ENCODE measurements at regions not wholly inside any gene's neighbourhood (a gene's known extent, or its start where the extent isn't known, plus 50 kb on each side); places are given as distances from the start of the nearest gene placed in this dataset.
"Not testable (repeated sequence)": the region's sequence is repeated elsewhere in the genome, so short reads cannot be mapped to it uniquely, and the experiment has no call there.

DNA sequence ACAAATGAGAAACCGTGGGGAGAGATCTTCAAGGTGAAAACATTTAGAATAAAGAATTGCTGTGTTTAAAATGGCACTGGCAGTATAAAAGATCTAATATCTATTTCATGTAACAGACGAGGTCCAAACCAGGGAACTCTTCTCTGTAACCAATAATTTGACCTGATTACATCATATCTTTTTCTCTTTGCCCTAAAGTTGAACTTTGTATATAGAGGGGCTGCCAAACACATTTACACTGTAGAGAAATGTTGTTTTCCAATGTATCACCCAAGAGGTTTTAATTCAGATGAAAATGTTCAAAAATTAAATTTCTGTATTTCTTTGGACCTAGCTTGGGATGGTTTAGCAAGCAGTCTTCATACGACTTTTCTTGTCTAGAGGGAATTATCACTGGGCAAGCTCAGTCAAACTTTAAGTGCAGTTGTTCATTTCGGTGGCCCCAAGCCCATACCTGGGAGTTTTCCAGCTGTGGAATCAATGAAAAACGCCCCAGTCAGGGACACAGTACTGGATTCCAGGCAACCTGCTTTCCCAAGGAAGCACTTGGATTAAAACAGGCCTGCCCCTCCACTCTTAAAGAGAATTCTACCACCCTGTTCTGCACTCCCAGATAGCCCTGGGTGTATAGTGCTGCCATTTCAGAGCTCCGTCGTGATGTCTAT is 208.5 kb upstream of the FN1 start:
- DNase-seq, result no peak

DNA sequence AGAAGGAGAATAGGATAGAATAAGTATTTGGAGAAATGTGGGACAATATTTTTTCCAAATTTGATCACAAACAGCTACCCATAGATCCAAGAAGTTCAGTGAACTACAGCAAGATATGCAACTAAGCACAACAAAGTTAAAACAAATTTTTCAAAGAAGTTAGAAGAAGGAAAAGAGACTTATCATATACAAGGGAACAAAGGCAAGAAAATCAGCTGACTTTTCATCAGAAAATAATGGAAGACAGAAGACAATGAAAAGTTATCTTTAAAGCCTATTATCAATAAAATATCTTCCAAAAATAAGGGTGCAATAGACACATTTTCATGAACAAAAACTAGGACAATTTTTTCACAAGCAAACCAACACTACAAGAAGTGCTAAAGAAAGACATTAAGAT is 202.8 kb upstream of the FN1 start:
- no peak for DNase-seq

DNA sequence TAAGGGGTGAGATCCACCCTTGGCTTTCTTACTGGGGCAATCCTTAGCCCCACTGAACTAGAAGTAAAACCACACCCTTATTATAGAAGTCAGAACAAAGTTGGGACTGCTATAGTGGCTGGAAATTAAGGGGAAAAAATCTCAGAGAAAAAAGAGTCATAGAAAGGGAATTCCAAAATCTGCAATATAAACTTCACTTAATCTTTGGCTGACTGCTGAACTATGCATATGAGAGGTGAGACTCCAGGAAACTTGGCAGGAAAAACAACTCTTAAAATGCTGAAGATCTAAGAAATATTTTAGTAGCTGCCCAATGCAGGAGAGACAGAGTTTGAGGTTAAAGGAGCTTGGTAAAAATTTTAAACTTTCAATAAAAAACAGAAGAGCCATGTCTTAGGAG is 201.8 kb upstream of the FN1 start:
- no peak for DNase-seq

DNA sequence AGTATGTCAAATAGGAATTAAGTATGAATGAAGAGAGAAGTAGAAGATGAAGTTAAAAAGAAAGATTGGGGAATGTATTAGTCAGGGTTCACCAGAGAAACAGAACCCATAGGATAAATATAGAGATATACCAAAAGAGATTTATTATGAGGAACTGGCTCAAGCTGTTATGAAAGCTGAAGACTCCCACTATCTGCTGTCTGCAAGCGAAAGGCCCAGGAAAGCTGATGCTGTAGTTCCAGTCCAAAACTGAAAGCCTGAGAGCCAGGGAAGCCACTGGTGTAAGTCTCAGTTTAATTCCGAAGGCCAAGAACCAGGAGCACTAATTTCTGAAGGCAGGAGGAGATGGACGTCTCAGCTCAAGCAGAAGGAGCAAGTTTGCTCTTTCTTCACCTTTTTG is 200.9 kb upstream of the FN1 start:
- DNase-seq, result no peak

DNA sequence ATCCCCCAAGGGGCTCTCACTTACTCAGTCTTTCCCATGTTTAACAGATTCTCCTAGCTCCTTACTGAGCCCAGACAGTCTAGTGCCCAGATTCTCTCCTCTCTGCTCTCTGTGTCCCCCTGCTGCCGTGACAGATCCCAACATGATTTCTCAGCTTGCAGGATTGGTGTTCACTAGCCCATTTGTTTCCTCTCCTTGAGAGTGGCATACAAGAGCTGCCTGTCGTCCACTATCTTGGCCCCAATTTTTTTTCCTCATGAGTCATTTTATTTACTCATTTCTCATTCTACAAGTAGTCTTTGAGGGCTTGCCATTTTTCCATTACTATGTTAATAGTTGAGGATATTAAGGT is 199.9 kb upstream of the FN1 start:
- no peak for DNase-seq

DNA sequence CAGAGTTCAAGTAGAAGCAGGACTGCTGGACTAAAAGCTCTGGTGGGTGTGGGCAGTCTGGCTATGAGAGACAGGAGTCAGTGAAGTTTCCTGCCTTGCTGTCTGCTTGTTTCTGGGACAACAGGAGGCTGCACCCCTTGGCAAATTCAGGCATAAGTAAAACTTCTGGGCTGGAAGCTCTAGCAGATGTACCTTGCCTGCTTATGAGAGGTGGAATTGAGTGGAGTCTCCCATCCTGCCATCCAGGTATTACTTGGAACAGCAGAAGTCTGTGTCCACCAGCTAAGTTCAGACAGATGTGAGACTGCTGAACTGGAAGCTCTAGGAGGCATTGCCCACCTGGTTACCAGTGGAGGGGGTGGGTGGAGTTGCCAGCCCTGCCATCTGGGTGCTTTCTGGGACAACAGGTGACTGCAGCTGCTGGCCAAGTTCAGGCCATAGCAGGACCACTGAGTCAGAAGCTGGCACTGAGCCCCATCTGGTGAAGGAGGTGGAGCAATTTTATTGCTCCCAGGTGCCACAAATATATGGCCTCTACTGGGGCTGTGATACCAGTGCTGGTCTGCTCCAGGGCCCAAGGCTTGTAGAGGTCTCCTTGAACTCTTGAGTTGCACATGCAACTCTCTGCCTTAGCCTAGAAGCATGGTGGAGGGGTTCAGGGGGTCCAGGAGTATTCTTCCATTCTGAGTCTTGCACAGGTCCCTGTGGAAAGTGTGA is 199.4 kb upstream of the FN1 start:
- DNase-seq, result no peak

DNA sequence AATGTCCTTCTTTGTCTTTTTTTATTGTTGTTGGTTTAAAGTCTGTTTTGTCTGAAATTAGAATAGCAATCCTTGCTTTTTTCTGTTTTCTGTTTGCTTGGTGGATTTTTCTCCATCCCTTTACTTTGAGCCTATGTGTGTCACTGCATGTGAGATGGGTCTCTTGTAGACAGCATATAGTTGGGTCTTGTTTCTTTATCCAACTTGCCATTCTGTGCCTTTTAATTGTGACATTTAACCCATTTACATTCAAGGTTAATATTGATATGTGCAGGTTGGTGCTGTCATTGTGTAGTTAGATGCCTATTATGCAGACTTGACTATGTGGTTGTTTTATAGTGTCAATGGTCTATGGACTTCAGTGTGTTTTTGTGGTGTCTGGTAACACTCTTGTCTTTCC is 197.5 kb upstream of the FN1 start:
- DNase-seq, result no peak

DNA sequence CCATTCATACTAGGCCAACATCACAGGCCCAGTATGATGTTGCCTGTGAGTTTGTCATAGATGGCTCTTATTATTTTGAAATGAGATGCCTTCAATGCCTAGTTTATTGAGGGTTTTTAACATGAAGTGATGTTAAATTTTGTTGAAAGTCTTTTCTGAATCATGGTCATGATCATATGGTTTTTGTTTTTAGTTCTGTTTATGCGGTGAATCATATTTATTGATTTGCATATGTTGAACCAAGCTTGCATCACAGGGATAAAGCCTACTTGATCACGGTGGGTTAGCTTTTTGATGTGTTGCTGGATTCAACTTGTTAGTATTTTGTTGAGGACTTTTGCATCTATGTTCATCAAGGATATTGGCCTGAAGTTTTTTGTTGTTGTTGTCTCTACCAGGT is 195.8 kb upstream of the FN1 start:
- DNase-seq, result no peak

DNA sequence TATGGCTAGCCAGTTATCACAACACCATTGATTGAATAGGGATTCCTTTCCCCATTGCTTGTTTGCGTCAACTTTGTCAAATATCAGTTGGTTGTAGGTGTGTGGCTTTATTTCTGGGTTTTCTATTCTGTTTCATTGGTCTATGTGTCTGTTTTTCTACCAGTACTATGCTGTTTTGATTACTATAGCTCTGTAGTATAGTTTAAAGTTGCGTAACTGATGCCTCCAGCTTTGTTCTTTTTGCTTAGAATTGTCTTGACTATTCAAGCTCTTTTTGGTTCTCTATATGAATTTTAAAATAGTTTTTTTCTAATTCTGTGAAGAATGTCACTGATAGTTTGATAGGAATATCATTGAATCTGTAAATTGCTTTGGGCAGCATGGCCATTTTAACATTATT is 194.9 kb upstream of the FN1 start:
- not testable (repeated sequence) for DNase-seq

DNA sequence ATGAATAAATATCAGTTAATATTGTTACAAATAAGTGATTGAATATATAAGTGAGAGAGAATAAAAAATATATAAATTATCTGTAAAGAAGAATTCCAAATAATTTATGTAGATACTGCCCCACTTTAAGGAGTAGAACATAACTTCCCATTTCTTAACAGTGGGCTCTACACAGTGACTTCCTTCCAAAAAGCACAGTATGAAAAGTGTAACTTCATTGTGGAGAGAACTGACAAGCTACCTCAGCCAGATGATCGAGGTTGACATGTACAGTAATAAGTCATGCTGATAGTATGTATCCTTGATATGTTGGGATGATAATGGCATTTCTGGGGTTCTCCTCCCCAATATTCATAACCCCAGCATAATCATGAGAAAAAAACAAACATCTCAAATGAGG is 191.9 kb upstream of the FN1 start:
- DNase-seq, result no peak

DNA sequence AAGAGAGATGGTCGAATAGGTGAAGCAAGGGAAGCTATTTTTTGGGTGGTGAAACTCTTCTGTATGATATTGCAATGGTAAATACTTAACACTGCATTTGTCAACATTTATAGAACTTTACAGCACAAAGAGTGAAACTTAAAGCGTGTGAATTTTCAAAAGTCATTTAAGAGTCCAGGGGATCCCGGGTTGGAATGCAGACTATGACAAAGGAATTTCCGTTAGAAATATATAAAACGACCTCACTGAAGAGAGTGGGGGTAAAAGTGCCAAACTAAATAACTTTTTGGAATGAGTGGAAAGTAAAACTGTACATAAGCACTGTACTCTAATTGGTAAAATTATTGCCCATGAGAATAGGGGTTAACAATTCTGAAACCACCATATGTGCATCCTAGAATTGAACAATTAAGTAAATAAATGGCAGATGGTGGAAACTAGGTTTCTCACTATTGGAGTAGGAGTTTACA is 191.0 kb upstream of the FN1 start:
- no peak for DNase-seq

DNA sequence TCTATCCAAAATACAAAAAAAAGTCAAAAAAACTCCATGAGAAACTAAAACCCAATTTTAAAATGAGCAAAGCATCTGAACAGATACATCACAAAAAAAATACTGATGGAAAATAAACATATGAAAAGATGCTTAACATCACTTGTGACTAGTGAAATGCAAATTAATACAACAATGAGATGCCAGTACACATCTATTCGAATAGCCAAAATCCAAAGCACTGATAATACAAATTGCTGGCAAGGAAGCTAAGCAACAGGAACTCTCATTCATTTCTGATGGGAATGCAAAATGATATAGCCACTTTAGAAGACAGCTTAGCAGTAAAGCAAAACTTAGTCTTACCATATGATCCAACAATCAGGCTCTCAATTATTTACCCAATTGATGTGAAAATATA is 190.2 kb upstream of the FN1 start:
- DNase-seq, result no peak

DNA sequence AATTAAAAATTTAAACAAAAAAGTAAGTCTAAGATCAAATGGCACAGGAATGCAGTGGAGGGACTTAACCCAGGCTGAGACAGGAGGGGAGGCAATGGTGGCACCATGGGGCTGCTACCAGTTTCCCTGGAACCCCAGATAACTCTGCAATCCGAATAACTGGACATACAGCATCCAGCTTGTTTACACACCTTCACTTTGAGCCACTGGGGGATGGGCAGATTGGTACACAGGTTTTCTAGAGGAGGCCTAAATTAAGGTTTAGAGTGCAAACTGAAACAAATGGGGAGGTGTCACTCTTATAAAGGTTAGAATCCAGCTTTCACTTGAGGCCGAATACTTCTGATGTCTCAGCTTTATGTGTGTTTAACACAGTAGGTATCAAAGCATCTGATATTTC is 189.3 kb upstream of the FN1 start:
- no peak for DNase-seq

DNA sequence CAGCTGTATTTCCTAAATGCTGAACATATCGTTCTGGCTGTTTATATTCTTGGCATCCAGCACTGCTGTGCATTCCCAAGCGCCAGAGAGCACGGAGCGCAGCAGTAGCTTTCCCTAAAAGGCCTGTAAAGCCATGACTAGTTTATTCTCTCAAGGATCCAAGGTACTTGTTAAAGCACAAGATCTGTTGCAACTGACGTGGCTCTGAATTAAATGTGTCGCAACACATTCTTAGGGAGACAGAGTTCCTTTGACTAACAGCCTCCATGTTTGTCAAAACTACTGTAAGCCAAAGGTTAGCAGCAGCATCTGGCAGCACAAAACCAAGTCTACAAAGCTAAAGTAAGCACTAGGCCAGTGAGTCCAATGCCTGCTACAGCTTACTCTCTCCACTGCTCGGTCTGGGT is 188.6 kb upstream of the FN1 start:
- DNase-seq, result no peak

DNA sequence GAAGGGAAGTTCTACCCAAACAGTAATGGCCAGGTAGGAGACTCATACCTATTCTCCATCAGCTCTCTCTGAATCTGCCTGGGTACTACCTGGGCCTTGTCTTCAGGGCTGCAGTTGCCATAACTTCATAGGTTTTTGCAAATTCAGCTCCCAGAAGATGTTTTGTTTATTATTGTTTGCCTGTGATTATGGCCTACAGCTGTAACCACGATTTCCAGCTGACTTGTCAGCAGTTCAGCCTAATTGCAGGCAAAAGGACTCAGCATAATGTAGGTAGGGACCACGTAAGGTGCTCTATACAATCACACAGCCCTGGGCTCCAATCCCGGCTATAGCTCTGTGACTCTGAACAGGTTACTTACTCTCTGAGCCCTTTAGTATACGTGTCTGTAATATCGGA is 187.0 kb upstream of the FN1 start:
- no peak for DNase-seq

DNA sequence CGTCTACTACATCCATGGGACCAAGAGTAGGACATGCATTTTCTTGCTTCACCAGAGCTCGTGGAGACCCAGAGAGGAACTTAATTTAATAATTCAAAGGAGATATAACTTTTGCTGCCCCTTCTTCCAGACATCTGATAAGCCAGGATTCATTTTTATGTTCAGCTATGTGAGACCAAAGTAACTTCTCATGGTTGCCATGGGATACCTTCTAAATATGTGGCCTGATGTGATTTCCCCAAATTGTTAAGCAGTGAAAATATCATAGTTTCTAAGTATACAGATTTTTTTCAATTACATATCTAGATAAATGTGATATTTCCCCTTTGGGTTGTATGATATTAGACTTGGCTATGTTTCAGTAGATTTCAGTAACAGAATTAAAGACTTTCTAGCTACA is 185.5 kb upstream of the FN1 start:
- no peak for DNase-seq

DNA sequence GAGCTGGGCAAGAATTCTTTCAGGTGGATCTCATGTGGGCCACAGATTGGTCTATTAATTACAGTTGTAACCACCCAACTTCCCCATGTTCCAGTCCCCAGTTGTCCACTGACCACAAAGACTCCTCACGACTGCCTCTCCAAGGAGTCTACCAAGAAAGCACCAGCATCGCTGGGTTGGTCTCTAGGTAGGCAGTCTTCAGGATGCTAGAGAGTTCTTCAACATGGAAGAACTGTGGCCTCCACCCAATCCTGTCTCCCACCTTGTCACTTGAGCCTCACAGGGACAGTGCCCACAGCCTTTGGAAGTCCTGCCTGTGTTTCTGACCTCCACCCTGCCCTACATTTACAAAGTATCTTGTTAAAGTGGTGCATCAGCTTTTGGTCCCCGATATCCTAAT is 184.7 kb upstream of the FN1 start:
- DNase-seq, result no peak

DNA sequence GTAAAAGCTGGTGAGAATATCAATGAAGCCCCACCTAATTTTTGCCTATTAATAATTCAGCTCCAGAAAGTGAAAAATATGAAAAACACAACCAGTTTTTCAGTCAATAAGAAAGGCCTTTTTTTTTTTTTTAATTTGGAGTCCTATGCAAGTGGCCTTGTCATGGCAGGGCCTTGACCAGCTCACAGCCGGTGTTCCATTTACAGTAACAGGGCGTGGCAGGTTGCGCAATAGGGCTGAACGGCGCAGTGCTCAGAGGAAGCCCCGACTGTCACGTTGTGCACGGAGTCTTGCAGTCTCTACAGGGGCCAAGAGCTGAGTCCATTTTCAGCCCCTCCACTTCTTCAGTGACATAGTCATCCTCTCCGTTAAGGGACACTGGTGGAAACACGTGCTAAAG is 184.1 kb upstream of the FN1 start:
- DNase-seq, result no peak

DNA sequence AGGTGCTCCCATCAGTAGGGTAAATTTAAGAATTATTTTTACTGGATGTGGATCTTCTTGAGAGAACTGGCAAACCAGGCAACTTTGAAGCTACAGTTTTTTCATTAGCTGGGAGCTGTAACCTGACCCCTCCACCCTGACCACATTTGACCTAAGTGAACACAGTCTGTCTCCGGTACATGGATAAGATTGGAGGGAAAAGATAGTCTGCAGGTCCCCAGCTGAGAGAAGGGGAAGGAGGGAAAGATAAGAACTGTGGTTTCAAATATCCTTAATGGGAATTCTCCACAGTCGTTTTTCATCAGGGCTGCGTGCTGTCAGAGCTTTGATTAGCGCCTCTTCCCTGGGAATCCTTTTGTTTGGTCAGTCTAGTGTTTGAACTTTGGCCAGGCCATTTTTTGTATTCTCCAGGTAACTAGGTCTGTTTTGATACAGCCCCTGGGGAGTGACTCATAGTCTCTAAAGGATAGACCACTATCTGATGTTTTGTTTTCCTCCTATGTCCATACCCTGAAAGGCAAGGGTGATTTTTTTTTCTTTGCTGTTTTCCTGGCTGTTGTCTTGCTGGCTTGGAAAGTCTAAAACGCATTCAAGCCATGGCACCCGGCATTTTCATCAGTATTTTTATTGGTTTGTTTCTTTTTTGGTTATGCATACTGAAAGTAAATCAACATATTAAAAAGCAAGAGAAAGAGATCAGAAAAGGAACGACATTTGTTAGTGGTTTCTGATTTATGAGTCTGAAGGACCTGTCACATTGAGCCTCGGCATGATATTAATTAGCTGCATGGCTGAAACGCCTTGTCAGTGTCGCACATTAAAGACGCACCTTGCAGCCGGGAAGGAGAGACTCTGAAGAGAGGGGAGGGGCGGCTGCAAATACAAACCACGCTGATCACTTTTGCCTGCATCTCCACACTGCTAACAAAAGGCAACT is 183.4 kb upstream of the FN1 start:
- no peak for DNase-seq

DNA sequence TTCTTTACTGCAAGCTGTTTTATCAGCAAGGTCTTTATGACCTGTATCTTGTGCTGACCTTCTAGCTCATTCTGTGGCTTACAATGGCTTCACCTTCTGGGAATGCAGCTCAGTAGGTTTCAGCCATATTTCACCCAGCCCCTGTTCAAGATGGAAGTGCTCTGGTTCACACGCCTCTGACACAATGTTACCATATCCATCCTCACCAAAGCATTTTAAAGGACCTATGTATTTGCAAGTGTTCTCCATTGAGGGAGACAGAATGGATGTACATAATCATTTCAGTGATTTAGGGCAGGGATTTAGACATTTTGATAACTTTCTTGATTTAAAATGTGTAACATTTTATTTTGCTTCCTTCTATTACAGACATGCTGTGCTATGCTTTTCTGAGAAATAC is 182.3 kb upstream of the FN1 start:
- no peak for DNase-seq

DNA sequence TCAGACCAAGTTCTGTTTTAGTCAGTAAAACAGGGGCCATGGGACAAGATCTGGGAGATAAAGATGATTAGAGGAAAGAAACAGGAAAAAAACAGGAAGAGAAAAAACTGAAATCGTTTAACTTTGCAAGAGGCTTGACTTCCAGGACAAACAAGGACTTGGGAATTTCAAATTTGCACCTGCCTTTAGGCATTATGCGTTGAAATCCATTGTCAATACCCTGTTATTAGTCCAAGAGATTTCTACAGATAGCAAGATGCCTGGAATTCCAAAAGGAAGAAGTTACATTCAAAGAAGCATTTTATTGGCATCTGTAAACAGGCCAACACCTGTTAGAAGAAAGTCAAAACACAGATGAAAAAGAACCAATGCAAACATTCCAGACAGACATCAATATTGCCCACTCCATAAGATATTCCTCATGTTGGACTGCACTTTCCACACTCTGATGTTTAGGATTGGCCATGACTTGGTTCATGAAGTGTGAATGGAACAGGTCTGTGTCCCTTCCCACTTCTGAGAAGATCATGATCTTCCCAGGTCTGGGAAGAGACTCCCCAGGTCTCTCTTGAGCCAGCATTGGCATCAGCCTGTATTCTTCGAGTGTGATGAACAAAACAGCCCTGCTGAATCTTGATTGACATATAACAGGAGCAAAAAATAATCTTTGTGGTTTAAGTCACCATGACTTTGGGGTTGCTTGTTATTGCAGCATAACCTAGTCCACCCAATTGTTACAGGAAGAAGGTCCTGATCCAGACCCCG is 181.4 kb upstream of the FN1 start:
- no peak for DNase-seq

DNA sequence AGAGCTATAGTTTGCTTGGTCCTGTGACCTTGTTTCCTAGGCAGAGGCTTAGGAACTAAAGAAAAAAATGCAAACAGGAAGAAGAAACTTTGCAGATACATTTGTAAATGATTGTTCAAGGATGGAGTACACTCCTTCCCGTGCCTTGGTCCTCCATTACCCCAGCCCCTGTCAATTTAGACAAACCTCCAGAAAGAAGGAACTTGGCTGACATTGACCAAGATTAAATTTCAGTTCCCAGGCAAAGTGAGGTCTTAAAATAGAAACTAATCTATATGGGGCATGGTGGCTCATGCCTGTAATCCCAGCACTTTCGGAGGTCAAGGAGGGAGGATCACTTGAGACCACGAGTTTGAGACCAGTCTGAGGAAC is 179.9 kb upstream of the FN1 start:
- DNase-seq, result no peak

DNA sequence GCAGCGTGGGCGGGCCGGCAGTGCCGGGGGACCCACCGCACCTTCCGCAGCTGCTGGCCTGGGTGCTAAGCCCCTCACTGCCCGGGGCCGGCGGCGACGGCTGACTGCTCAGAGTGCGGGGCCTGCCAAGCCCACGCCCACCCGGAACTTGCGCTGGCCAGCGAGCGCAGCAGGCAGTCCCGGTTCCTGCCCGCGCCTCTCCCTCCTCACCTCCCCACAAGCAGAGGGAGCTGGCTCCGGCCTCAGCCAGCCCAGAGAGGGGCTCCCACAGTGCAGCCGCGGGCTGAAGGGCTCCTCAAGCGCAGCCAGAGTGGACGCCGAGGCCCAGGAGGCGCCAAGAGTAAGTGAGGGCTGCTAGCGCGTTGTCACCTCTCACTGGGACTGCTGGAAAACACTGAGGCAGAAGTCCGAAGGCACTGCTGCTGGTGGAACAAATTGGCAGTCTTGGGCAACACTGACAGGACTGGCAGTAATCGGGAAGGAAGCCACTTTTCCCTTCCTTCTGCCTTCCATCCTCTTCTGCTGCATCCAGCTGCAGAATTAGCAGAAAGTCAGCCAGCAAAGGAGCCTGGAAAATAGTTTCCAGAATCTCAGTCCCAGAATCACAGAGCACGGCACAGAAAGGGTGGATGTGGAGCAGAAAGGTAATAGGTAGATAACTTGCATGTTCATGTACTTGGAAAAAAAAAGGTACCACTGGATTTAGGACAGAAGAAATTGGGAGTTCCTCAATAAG is 179.4 kb upstream of the FN1 start:
- DNase-seq, result no peak

Measured in NK-92 treated with Interleukin-12 subunit alpha and Interleukin-12 subunit beta, amount 100 ng/mL, for 24 hours (cell line).